PFSK-1 (cell line): ENCODE measurements at regions not wholly inside any gene's neighbourhood (a gene's known extent, or its start where the extent isn't known, plus 50 kb on each side); places are given as distances from the start of the nearest gene placed in this dataset.

Experiments used
- FOXP2 ChIP-seq: optimal IDR thresholded peaks from 2 replicates; pipeline ENCODE3; 2011; ENCODE audit warnings: borderline replicate concordance, control low read depth, inconsistent platforms; ENCODE audit not compliant: insufficient read depth; ENCODE audit errors: extremely low read length, extremely low read depth
- POLR2AphosphoS5 ChIP-seq: IDR thresholded peaks from 2 replicates; pipeline ENCODE4 v1.6.1; 2012; ENCODE audit warnings: low read depth, mild to moderate bottlenecking, control low read depth, low read length, moderate library complexity
- REST ChIP-seq, 2 experiments: IDR thresholded peaks; 2 replicates each; pipeline versions ENCODE4 v1.6.1 to v1.8.0; 2011 to 2012; ENCODE audit warnings: low read depth in 2 of 2, low read length in 2 of 2, control low read depth in 1 of 2, inconsistent platforms in 1 of 2, mild to moderate bottlenecking in 1 of 2, moderate library complexity in 1 of 2; ENCODE audit not compliant: insufficient read depth in 1 of 2
- SIN3A ChIP-seq: IDR thresholded peaks from 2 replicates; pipeline ENCODE4 v1.6.1; 2012; ENCODE audit warnings: mild to moderate bottlenecking, low read length, moderate library complexity, borderline replicate concordance; ENCODE audit not compliant: insufficient read depth
- TAF1 ChIP-seq: IDR thresholded peaks from 2 replicates; pipeline ENCODE4 v1.6.1; 2012; ENCODE audit warnings: low read length, control low read depth, borderline replicate concordance; ENCODE audit not compliant: insufficient read depth

DNA sequence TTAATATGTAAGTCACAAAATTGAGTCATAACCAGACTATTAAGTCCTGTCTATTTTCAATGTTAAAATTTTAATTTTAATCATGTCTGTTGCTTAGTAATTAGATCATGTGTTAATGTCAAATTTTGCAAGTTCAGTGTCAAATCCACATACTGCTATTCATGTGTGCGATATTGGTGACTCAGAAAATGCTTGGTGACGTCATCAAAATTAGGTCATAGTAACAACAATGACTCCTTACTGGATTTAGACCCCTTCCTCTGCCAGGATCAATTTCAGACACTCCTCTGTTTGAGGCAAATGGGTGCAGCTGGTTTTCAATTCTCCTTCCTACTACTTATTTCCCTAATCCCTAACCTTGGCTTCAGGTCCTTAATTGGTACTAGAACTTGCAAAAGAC lies 1394.3 kb upstream of the SLC10A2 start:
- TF ChIP-seq SIN3A (no peak), POLR2AphosphoS5 (no peak), TAF1 (no peak), REST (IDR thresholded peaks at IDR 0.05; ENCODE audit: insufficient read depth in 1 of 2, low read depth in 2 of 2, low read length in 2 of 2) (no peak), FOXP2 (no peak)
